Right renal pelvis (tissue), 4 donors: ENCODE measurements at regions not wholly inside any gene's neighbourhood (a gene's known extent, or its start where the extent isn't known, plus 50 kb on each side); places are given as distances from the start of the nearest gene placed in this dataset.
"Not testable (repeated sequence)": the region's sequence is repeated elsewhere in the genome, so short reads cannot be mapped to it uniquely, and the experiment has no call there.

ENCODE experiments used
- DNase-seq, 4 donors: peaks; one replicate each; pipeline ENCODE4 v3.0.0-alpha.2; 2013; ENCODE audit warnings: low read depth in 4 of 4, low spot score in 3 of 4, missing footprints in 1 of 4

DNA sequence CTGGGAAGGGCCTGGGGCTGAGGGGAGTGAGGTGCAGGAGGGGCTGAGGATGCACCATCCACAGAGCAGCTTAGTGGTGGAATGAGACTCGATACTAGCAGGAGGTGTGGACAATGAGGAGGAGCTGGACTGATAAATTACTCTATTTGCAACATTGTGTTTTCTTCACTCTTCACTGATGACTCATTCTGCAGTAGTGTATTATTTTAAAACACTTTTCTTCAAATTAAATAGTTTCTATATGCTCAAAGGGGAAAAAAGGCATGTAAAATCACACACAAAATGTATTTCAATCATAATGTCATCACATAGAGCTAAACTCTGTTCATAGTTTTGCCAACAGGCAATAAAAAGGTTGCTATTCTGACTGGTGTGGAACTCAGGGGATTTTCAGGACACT is 467.0 kb upstream of the CTSO start:
- DNase-seq = no peak

DNA sequence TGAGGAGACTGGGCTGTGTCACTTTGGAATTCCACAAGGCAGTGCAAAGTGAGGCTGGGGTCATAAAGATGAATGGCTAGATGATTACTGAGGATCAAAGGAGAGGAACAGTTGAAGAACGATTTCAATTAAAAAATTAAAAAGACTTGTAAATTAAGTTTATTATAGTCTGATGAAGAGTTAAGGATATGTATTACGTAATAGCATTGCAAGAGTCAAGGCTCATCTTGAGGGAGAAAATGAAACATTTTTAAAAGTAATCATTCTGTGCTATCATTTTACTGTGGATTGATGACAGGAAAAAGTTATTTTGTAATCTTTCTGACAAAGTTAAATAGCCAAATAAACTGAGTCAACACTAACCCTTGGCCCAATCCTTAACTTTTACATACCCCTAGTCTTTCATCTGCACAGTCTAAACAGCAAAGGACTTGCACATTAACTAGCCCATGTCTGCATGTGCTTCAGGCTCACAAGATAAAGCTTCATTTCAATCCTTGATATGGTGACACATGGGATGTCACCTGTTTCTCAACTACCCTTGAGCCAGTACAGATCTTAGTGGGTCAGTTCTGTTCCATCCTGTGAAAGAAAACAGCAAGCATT is 465.5 kb upstream of the CTSO start:
- DNase-seq = no peak

DNA sequence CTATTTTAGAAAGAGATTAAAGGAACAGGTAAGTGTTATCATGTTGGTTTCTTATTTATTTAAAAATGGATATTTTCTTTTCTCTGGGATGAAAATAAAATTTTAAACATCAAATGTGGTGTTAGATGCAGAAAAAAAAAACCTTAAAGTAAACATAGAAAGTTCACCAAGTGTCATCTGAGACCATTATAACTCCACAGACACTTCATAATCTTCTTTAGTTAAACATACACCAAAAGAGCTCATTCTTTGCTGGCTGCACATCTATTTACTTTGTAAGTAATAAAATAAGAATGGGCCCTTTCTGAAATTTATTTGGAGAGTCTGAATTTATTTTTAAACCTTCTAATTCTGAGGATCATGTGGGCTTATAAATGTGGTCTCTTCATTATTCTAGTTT is 460.7 kb upstream of the CTSO start:
- no peak for DNase-seq

DNA sequence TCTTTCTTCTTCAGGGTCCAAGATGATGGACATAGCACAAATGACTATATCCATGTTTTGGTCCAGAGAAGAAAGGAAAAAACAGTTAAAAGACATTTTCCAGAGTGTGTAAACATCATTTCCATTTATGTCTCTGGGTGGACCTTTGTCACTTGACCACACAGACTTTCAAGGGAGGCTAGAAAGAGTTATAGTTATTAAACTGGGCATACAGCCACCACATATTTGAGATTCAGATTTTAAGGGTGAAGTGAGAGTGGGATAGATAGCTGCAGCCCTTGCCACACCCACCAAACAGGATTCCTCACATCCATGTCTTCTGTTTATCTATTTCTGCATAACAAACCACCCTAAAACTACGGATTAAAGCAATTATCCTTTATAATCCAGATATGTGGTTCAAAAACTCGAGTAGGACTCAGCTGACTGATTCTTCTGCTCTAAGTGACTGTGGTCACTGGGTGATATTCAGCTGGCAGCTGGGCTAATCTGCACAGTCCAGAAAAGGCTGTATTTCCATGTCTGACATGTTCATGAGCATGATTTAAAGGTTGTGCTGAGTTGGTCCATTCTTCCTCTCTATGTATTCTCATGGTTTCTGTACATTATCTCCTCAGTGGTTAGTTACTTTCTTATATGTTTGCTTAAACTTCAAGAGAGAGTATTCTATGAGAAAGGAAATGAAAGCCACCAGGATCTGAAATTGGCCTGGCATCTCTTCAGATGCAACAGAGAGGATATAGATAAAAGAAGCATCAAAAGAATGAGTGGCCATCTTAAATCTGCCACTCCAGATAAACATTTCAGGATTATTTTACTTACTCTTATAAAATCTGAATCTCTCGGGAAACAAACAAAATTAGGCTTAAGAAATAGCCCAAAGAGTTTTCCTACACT is 459.8 kb upstream of the CTSO start:
- DNase-seq = no peak

DNA sequence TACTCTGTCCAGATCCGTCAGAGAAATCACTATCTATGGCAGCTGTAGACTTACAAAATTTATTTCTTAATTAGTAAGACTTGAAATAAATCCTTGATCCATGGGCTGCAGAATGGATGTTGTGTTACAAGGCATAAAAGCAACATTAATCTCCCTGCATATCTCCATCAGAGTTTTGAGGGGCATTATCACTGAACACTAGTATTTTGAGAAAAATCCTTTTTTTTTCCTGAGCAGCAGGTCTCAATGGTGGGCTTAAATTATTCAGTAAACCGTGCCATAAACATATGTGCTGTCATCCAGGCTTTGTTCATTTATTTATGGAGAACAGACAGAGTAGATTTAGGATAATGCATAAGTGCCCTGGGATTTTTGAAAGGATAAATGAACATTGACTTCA is 457.9 kb upstream of the CTSO start:
- no peak for DNase-seq

DNA sequence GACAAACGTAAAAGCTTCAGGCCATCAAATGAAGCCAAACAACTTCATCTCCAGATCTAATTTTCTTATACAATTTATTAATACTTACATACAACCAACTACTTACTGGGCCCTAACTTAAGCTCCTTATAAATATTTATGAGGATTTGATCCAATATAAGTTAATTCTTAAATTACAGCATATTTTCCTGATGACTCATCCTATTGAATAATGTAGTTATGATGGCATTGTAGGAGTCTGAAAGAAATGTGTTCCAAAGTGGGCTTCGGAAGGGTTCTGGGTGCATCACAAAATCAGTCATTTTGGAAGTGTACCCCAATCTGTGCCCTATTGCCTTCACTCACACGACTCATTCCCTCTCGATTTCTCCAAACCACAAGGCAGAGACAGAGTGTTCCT is 455.1 kb upstream of the CTSO start:
- DNase-seq = no peak

DNA sequence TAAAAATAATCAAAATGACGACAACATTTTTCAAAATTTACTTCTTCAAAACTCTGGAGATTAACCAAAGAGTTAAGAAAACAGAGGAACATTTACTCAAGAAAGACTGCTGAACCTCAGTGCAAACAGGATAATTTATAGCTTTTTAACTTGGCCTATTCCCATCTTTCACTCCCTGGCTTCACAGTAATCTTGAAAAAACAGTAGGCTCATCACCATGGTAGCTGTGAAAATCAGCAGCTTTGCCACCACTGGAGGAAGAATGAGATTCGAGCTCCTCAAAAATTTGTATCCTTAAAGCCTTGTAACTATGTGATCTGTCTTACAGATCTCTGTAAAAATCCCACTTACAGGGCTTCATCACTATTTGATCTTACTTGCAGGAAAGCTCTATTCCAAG is 447.7 kb upstream of the CTSO start:
- no peak for DNase-seq

DNA sequence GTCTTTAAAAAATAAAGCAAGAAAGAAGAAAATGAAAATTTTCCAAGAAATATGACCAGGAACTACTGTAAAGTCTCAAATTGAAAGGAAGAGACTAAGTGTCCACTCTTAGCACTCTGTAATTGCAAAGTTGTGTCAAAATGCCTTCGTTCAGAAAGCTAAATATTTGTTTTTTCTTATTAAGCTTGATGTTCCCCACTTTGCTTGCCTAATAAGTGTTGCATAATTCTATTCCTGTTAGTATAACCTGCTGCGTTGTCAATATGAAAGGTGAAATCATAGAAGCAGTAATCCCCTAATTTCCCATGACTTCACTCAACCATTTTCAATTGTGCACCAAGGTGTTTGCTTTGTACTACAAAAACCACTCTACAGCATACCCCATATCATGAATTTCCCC is 442.9 kb upstream of the CTSO start:
- no peak for DNase-seq

DNA sequence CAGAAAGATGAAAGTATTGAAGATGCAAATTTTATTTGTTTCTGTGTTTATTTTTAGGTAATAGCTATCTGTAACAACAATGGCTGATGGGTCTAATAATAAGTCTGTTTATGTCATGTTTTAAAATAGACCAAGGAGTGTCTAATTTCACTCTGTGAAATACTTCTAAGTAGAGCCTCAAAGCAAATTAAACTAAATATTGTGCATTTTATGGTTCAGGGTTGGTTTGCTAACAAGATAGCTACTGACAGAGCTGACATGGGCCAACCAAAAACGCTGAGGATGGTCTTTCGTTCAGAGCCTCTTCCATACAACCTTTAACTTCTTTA is 437.6 kb upstream of the CTSO start:
- DNase-seq = no peak

DNA sequence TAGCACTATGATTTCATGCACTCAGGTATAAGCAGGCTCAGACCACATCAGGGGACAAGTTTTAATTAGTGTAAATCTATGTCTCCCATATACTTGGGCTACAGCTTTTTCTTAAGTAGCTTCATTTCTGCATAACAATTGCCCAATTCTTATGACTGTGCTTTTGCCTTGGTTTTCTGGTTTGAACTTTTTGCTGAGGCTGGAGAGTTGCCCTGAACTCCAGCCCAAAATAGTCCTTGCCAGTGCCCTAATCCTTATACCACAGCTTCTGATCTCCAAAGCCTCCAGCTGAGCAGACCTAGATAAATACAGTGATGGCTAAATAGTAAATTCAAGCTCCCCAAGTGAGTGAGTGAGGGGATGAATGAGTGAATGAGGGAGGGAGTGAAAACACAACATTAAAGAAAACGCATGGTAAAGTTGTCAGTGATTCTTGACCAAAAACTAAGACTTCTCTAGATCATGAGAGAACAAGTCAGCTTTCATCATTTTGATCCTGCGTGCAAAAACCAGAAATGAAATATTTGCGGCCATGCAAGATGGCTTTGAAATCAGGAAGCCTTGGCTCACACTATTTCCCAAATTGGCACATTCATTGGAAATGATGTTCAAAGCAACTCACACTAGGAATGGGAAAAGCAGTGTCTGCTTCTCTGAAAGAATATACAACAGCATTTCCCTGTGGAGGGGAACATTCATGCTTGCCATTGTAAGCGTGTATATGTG is 437.1 kb upstream of the CTSO start:
- no peak for DNase-seq

DNA sequence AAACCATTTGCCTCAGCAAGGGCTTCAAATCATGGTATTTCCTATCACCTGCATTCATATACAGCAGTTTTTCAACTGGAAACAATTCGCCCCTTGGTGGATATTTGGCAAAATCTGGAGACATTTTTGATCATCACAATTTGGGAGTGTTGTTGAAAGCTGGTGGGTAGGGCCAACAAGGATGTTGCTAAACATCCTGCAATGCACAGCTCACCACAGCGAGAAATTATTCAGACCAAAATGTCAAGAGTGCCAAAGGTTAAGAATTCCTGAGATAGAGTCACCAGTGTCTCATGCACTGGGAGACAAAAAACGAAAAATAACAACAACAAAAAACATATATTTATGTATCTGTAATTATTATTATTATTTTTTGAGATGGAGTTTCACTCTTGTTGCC is 435.2 kb upstream of the CTSO start:
- DNase-seq = no peak

DNA sequence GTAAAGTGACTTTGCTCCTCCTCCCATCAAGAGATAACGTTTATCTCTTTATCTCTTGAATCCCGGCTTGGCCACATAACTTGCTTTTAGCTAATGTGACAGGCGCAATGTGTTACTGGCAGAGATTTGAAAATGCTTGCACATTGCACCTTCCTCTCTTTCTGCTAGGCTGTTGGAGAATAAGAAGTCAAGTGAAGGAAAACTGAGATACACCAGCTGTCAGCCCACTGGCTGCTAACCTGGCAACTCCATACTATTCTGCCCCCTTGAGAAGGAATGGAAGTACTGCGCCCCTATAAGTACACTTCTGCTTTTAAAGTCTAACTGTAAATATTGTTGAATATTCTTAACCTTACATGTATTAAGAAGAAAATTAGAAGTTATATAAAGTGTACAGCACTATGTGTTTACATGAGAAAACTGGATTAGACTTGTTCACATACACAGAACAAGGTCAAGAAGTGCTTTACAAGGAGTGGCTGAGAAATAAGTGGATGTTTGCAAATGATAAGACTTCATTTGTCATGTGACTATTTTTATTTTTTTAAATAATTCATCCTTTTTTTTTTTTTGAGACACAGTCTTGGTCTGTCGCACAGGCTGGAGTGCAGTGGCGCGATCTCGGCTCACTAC is 424.5 kb upstream of the CTSO start:
- DNase-seq = peak in 3 of 4 donors; percentile 18 to 46 (median 27)

DNA sequence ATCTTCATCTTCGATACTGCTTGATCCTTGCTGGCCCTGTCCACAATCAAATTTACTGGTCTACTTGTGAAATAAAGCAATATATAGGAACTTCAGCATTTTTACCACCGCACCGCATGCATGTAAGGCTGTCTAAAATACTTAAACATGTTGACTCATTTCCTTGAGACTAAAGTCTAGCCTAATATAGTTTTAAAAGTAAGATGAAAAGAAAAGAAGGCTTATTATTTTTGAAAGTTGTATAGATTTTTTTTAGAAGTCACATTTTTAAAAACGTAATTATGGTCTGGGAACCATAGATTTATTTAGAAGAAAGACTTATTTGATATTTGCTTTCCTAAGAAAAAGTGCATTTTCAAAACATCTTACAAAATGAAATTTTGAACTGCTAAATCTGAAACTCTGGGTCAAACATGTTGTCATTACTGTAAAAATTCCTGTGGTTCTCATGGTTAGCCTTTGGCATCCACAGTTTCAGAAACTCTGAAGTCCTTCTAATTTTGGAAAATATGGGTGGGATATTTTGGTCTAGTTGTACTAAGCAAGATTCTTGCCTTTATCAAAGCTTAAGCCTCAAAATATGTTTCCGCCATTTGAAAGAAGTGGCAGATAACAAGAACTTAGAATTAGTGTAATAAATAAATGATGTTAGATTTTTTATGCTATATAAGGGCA is 423.5 kb upstream of the CTSO start:
- DNase-seq = no peak

DNA sequence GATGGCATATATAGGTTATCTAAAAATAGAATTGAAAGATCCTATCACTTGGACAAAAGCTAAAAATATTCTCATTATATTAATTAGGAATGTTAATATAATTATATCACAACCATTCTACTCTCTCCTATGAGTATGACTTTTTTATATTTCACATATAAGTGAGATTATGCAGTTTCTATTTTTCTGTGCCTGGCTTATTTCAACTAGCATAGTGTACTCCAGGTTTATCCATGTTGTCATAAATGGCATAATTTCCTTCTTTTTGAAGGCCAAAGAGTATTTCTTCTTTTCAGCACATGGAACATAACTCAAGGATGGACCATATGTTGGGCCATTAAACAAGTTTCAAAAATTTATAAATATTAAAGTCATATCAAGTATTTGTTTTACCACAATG is 421.2 kb upstream of the CTSO start:
- no peak for DNase-seq

DNA sequence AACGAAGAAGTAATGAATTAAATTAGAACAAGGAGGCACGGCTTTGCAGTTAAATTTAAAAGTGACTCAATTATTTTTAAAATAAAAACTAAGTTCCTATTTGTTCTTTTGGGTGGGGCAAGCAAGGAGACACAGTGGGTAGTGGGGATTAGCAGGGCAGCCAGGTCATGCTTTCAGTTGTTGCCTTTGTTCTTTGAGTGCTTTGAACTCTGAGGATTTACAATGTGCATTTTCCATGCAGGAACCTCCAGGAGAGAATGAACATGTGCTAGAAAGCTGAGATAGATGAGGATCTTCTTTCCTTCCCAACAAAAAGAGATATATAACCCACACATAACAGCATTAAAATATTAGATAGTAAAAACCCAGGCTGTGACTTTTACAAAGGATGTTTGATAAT is 420.4 kb upstream of the CTSO start:
- DNase-seq = no peak

DNA sequence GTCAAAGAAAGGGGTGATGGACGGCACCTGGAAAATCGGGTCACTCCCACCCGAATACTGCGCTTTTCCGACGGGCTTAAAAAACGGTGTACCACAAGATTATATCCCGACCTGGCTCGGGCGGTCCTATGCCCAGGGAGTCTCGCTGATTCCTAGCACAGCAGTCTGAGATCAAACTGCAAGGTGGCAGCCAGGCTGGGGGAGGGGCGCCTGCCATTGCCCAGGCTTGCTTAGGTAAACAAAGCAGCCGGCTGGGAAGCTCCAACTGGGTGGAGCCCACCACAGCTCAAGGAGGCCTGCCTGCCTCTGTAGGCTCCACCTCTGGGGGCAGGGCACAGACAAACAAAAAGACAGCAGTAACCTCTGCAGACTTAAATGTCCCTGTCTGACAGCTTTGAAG is 413.8 kb upstream of the CTSO start:
- not testable (repeated sequence) for DNase-seq

DNA sequence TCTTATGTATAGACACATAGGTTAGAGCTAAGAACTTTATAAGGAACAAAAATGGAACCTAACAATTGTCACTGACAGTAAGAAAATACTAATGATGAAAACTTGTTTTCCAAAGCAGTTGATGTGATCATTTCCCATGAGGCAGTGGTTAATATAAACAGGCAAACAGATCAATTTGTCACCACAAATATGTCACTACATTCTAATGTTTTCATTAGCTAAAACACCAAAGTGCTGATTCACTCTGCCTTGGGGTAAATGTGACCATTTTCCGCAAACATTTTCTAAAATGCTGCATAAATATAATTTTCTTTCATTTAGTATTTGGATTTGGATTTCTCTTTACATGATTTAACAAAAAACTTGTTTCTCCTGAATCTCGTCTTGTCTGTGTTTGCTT is 408.9 kb upstream of the CTSO start:
- no peak for DNase-seq

DNA sequence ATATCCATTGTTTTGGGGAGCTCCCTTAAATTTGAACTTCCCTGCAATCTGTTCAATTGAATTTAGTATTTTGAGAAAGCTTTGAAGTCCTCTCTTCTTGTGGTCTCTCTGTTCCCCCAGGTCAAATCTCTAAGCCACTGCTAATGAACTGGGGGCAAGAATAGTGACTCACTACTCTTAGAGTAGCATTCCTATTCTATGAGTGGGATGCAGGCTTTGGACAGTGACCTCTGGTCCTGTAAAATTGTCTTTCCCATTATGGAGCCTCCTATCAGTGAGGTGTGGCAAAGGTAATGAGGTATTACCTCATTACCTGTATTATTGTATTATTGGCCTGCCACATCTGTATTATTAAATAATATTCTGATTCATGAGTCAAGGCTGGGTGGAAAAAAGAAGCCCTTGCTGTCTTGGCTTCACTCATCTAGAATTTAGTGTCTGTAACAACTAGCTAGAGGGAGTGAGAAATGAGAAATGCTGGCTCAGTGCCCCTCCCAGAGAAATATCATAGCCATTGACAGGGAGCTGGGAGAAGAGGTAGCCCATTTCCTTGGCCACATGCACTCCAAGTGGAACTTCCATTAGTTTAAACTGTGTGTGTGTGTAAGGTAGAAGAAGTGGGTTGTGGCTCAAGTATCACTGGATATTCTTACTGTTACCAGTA is 393.9 kb upstream of the CTSO start:
- DNase-seq = no peak

DNA sequence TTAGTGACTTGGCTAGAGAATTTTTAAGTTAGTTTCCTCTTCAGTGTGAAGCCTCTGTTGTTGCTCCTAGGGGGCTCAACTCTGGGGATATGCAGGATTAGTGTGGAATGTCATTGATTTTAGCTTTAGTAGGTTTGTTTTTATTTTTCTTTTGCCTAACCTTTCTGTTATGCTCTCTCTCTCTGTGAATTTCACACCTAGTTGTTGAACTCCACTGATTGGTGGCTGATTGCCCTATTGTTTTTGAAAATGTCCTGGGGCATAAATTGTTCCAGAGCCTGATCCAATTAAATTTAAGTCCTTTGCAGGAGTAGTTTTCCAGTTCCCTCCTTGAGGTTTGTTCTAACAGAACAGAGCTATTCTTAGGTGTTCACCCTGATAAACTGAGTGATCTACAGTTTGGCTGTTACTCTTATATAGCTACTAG is 393.3 kb upstream of the CTSO start:
- DNase-seq = no peak

DNA sequence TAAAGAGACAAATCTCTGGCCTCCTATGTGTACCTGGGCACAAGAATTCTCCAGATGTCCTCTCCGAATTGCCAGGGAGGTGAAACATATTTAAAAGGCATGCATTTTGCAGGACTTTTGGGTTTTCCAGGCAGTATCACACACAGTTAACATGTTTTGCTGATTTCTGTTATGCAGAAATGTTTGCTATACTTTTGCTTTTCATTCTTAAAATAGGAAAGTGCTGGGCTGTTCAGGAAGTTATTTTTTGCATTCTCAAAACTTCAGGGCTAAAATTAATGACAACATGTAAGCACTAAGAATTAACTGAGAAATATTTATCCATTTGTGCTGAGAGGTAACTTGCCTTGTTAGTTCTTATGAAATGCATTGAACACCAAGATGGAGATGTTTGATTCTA is 390.7 kb upstream of the CTSO start:
- DNase-seq = no peak
